Activated CD8-positive, alpha-beta memory T cell treated with anti-CD3 and anti-CD28 coated beads, Interleukin-2, amount 50 U/mL, for 24 hours (primary cell): ENCODE measurements at regions not wholly inside any gene's neighbourhood (a gene's known extent, or its start where the extent isn't known, plus 50 kb on each side); places are given as distances from the start of the nearest gene placed in this dataset.

Experiments used
- DNase-seq: peaks from one replicate; pipeline ENCODE4 v3.0.0-alpha.2; 2020; ENCODE audit errors: extremely low read depth

DNA sequence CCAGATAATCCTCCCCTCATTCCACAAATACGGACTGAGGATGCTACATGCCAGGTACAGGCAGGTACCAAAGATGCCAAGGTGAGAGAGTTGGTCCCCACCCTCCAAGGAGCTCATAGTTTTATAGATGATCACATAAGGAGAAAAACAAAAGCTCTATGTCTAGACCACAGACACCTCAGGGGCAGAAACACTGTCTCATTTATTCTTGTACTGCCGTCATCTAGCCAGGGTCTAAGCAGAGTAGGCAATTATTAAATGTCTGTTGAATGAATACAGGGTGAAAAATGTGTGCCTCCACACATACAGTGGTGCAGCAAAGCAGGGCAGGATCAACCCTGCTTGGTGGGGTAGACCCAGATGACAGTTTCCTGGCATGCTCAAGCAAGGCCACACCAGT lies 439.8 kb upstream of the JARID2 start:
- no peak for DNase-seq

- no peak for DNase-seq
Observed at GRCh38 chr6:14807130-14807529, 438.7 kb upstream of the JARID2 start.

GRCh38 chr6:14807971-14808370 lies 437.9 kb upstream of the JARID2 start:
- DNase-seq: no peak

- no peak for DNase-seq
Observed at GRCh38 chr6:14810021-14810420, 435.8 kb upstream of the JARID2 start.

- DNase-seq: no peak
Observed at GRCh38 chr6:14811775-14812428, 434.0 kb upstream of the JARID2 start.

GRCh38 chr6:14814016-14814415 lies 431.9 kb upstream of the JARID2 start:
- no peak for DNase-seq

DNA sequence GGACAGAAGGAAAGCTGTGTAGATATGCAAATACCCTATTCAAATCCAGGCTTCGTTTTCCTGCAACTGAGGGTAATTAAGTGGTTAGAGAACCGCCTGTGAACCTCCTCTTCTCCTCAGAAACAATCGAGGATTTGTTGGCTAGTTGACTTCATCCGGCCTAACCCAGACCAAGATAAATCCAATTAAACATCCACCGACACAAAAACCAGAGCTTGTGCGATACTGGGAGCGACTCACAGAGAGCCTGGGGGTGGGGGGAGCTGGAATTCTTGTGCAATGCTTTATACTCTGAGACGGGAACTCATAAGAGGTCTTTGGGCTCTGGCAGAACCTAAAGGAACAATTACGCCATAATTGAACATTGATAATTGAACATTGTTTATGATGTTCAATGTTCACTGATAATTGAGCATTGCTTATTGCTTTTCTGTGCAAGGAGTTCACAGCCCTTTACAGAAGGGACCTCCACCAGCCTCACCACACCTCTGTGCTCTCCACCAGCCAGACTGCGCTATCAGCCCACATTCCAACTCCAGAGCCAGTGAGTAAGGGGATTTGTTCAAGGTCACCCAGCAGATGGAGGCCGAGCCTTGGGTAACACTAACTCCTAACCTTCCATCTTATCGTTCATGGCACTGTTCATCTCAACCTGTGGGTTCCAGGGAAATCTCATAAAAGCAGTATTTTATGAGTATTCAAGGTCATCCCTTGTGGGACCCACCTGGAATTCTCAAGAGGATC lies 429.6 kb upstream of the JARID2 start:
- DNase-seq: no peak

DNA sequence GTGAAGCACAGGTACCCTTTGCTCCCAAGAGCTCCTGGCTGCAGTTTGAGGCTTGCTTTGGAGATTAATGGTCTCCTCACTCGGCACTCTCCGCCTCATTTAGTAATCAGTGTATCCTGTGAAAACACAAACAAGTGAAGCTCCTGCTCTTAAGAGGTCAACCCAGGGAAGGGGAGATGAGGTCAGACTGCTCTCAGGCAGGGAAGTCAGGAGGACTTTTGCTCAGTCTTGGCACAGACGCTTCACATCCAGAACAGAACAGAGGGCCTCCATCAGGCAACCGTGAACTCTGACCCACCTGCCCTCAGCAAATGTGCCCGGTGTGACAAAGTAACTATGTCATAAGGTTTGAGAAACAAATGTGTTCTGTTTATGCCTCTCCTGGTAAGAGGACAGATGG lies 428.8 kb upstream of the JARID2 start:
- DNase-seq: no peak

DNA sequence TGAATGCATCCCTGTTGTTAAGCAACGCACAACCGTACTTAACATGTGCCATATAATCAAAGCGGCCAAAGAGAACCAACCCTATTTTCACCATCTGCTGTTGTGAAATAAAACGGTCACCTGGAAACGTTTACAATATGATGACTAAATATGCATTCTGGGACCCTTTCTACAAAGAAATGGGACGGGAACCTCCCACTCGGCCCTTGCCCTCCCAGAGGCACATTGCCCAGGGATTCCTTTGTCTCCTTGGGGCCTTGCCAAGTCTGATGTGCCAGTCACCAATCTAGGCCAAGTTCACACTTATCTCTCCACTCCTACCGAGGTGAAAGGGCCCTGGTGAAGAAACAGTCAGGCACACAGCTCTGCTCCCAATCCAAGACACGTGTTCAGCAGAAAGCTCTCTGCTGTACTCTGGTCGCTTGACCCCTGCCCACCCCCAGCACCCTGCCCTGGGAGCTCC lies 427.4 kb upstream of the JARID2 start:
- DNase-seq: no peak

- DNase-seq: no peak
Observed at GRCh38 chr6:14819001-14819400, 426.9 kb upstream of the JARID2 start.

- DNase-seq: no peak
Observed at GRCh38 chr6:14819840-14820420, 425.9 kb upstream of the JARID2 start.

- no peak for DNase-seq
Observed at GRCh38 chr6:14822012-14822553, 423.8 kb upstream of the JARID2 start.

GRCh38 chr6:14822679-14823078 lies 423.2 kb upstream of the JARID2 start:
- DNase-seq: no peak

- DNase-seq: no peak
Observed at GRCh38 chr6:14824060-14824459, 421.8 kb upstream of the JARID2 start.

GRCh38 chr6:14824484-14825275 lies 421.2 kb upstream of the JARID2 start:
- no peak for DNase-seq

- no peak for DNase-seq
Observed at GRCh38 chr6:14826456-14826855, 419.4 kb upstream of the JARID2 start.

DNA sequence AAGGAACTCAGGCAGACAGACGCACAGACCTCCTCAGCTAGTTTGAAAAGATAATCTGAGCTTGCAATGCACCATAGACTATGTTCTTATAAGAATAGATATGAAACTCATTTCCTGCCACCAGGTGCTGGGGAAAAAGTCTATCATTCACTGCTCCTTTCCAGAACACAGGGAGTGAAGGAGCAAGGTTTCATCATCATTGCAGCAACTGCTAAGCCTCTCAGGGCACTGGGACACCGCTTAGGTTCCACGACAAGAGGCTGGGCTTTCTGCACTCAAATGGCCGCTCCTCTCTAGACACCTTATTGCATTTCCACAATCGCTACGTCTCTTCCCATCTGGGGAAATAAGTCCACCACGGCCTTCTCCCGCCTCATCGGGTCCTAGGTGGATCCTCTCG lies 418.5 kb upstream of the JARID2 start:
- no peak for DNase-seq

- DNase-seq: no peak
Observed at GRCh38 chr6:14828201-14828611, 417.7 kb upstream of the JARID2 start.

DNA sequence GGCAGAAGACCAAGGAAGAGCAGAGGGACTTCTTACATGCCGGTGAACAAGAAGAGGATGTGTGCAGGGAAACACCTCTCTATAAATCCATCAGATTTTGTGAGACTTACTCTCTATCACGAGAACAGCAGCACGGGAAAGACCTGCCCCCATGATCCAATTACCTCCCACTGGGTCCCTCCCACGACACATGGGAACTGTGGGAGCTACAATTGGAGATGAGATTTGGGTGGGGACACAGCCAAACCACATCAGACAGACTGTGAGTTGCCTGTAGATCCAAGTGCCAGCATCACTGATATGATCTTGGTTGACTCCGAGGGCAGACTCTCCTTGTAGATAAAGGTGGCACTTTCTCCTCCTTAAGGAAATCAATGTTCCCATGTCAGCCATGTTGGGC lies 414.8 kb upstream of the JARID2 start:
- DNase-seq: no peak

DNA sequence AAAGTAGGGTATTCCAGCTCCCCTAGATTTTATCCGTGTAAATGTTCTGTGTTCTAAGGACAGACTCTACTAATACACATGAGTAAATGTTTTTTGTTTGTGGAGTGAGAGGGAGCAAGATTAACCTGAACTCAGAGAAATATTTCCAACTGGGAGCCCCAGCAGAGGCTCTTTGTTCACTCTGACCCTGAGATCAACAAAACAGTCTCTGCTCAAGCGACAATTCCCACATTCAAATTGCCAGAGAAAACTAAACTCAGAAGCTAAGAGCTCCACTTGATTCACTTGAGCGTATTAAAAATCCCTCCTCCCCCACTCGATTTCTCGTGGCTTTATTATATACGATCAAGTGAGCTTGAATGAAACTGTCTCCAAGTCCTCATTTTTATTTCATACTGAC lies 413.9 kb upstream of the JARID2 start:
- no peak for DNase-seq

DNA sequence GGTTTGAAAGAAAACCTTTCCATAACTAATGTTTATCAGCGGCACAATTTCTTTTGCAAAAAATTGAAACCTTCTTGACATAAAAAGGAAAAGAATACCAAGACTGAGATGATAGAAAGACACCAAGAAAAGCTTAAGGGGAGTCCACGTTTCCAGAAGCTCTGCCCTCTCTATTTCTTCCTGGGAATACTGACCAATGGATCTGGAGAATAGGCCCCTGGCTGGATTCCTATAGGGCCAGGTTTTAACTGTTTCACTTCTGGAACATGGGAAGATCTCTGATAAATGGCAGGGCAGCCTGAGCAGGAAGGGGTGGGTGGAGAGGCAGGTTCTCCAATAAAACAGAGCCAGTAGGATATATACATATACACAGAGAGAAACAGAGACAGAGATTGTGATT lies 413.4 kb upstream of the JARID2 start:
- DNase-seq: no peak
